HEK293 (cell line): ENCODE measurements at regions not wholly inside any gene's neighbourhood (a gene's known extent, or its start where the extent isn't known, plus 50 kb on each side); places are given as distances from the start of the nearest gene placed in this dataset.

Experiments used
- CTCF ChIA-PET: fragments of 350-600 bp; formaldehyde crosslinking; extraction: SDS; loops from one replicate; lab custom pipeline; 2021; ENCODE audit warnings: antibody characterized with exemption; lab: Yijun Ruan, JAX
- POLR2A ChIA-PET: fragments of 300-600 bp; formaldehyde crosslinking; extraction: SDS; loops from one replicate; lab custom pipeline; 2020; ENCODE audit warnings: antibody characterized with exemption, inconsistent platforms; lab: Yijun Ruan, JAX
- H3K27ac ChIP-seq: fragments of 200-500 bp; sonication (Bioruptor generic); 2 replicates; pipeline ENCODE4 v1.5.1; 2014; ENCODE audit warnings: low read depth, low read length, control low read depth, inconsistent platforms; ENCODE audit errors: extremely low read depth
- H3K36me3 ChIP-seq, 2 experiments: fragments of 200-500 bp in 1 of 2; sonication (Bioruptor generic) in 1 of 2; 1 replicate in 1 of 2; 2 replicates in 1 of 2; pipeline ENCODE4 v1.5.1; 2014 to 2017; ENCODE audit warnings: inconsistent platforms in 2 of 2, low read length in 2 of 2; ENCODE audit not compliant: control insufficient read depth in 2 of 2, insufficient read depth in 1 of 2
- H3K4me1 ChIP-seq: fragments of 200-500 bp; sonication (Bioruptor generic); 2 replicates; pipeline ENCODE4 v1.5.1; 2014; ENCODE audit warnings: mild to moderate bottlenecking, low read length, inconsistent platforms; ENCODE audit not compliant: control insufficient read depth, insufficient read depth
- H3K4me3 ChIP-seq: 2 replicates; pipeline ENCODE4 v1.5.1; 2011; ENCODE audit warnings: low read depth, mild to moderate bottlenecking, control low read depth, low read length, moderate library complexity
- H3K9me3 ChIP-seq: fragments of 200-500 bp; sonication (Bioruptor generic); 2 replicates; pipeline ENCODE4 v1.5.1; 2014; ENCODE audit warnings: low read depth, low read length, inconsistent platforms; ENCODE audit not compliant: control insufficient read depth, insufficient read depth
- FEZF1 ChIP-seq: fragments of 450-650 bp; formaldehyde crosslinking; IDR thresholded peaks from 2 replicates; pipeline ENCODE4 v1.5.1; 2016; ENCODE audit warnings: missing biosample characterization, missing genetic modification characterization
- GFI1B ChIP-seq: fragments of 450-650 bp; formaldehyde crosslinking; IDR thresholded peaks from 2 replicates; pipeline ENCODE4 v1.5.1; 2016; ENCODE audit warnings: missing biosample characterization, missing genetic modification characterization
- KLF10 ChIP-seq: fragments of 450-650 bp; IDR thresholded peaks from 2 replicates; pipeline ENCODE4 v1.5.1; 2018; ENCODE audit warnings: missing biosample characterization, mild to moderate bottlenecking, missing genetic modification characterization
- MYNN ChIP-seq: fragments of 450-650 bp; formaldehyde crosslinking; IDR thresholded peaks from 2 replicates; pipeline ENCODE4 v1.5.1; 2016; ENCODE audit warnings: missing biosample characterization, missing genetic modification characterization, borderline replicate concordance
- PRDM6 ChIP-seq: fragments of 450-650 bp; formaldehyde crosslinking; IDR thresholded peaks from 2 replicates; pipeline ENCODE4 v1.5.1; 2017; ENCODE audit warnings: missing biosample characterization, missing genetic modification characterization
- SETDB1 ChIP-seq: IDR thresholded peaks from one replicate; pipeline ENCODE4 v1.6.1; 2017; ENCODE audit warnings: mild to moderate bottlenecking, low read length, moderate library complexity, mixed read lengths; ENCODE audit not compliant: insufficient read length
- TCF7L2 ChIP-seq: IDR thresholded peaks from 2 replicates; pipeline ENCODE4 v1.6.1; 2011; ENCODE audit warnings: low read depth, mild to moderate bottlenecking, inconsistent platforms, low read length, moderate library complexity, borderline replicate concordance
- YY2 ChIP-seq: fragments of 450-650 bp; formaldehyde crosslinking; IDR thresholded peaks from 2 replicates; pipeline ENCODE4 v1.5.1; 2016; ENCODE audit warnings: missing biosample characterization, missing genetic modification characterization
- ZBTB44 ChIP-seq: fragments of 450-650 bp; IDR thresholded peaks from 2 replicates; pipeline ENCODE4 v1.5.1; 2018; ENCODE audit warnings: missing biosample characterization, mild to moderate bottlenecking, missing genetic modification characterization
- ZBTB49 ChIP-seq: fragments of 450-650 bp; formaldehyde crosslinking; IDR thresholded peaks from 2 replicates; pipeline ENCODE4 v1.5.1; 2016; ENCODE audit warnings: missing biosample characterization, missing genetic modification characterization, low read depth
- ZFHX2 ChIP-seq: fragments of 450-650 bp; formaldehyde crosslinking; conservative IDR thresholded peaks from 2 replicates; pipeline ENCODE4 v1.5.1; 2016; ENCODE audit warnings: missing biosample characterization, missing genetic modification characterization
- ZNF10 ChIP-seq: fragments of 450-650 bp; formaldehyde crosslinking; IDR thresholded peaks from 2 replicates; pipeline ENCODE4 v1.5.1; 2017; ENCODE audit warnings: missing biosample characterization, missing genetic modification characterization
- ZNF169 ChIP-seq: fragments of 450-650 bp; formaldehyde crosslinking; IDR thresholded peaks from 2 replicates; pipeline ENCODE4 v1.5.1; 2016; ENCODE audit warnings: missing biosample characterization, missing genetic modification characterization
- ZNF184 ChIP-seq: fragments of 450-650 bp; IDR thresholded peaks from 2 replicates; pipeline ENCODE4 v1.5.1; 2018; ENCODE audit warnings: missing biosample characterization, mild to moderate bottlenecking, missing genetic modification characterization
- ZNF239 ChIP-seq: fragments of 450-650 bp; formaldehyde crosslinking; IDR thresholded peaks from 2 replicates; pipeline ENCODE4 v1.5.1; 2016; ENCODE audit warnings: missing biosample characterization, missing genetic modification characterization
- ZNF404 ChIP-seq: fragments of 450-650 bp; formaldehyde crosslinking; IDR thresholded peaks from 2 replicates; pipeline ENCODE4 v1.5.1; 2017; ENCODE audit warnings: missing biosample characterization, missing genetic modification characterization
- ZNF510 ChIP-seq: fragments of 450-650 bp; formaldehyde crosslinking; IDR thresholded peaks from 2 replicates; pipeline ENCODE4 v1.5.1; 2018; ENCODE audit warnings: mild to moderate bottlenecking, missing genetic modification characterization, missing biosample characterization; ENCODE audit not compliant: insufficient replicate concordance
- ZNF664 ChIP-seq: fragments of 450-650 bp; formaldehyde crosslinking; IDR thresholded peaks from 2 replicates; pipeline ENCODE4 v1.5.1; 2016; ENCODE audit warnings: missing biosample characterization, missing genetic modification characterization
- ZNF747 ChIP-seq: fragments of 450-650 bp; formaldehyde crosslinking; IDR thresholded peaks from 2 replicates; pipeline ENCODE4 v1.5.1; 2016; ENCODE audit warnings: missing biosample characterization, missing genetic modification characterization
- ZNF830 ChIP-seq: fragments of 450-650 bp; IDR thresholded peaks from 2 replicates; pipeline ENCODE4 v1.5.0; 2018; ENCODE audit warnings: missing biosample characterization, missing genetic modification characterization, low read depth, mild to moderate bottlenecking, moderate library complexity

- Histone ChIP-seq H3K4me3 (no peak overlapping the region), H3K4me1 (no peaks in the 10 kb centered on the region), H3K27ac (no peak overlapping the region), H3K9me3 (no peaks in the 10 kb centered on the region), H3K36me3 (no peaks in the 10 kb centered on the region)
- ChIA-PET POLR2A (no interaction called here), CTCF (interaction anchor here (1.2 kb wide), 1 partner anchor 269 kb away, joined by 3 read pairs; no protein-coding TSS in a partner anchor)
- TF ChIP-seq GFI1B (no peak), ZBTB49 (tag by site-specific recombination) (no peak), ZFHX2 (tag by site-specific recombination) (no peak), KLF10 (tag by site-specific recombination) (no peak), YY2 (no peak), FEZF1 (tag by site-specific recombination) (no peak), MYNN (tag by site-specific recombination) (no peak), ZNF664 (tag by site-specific recombination) (no peak), ZNF510 (tag by site-specific recombination) (no peak), SETDB1 (no peak), ZNF169 (tag by site-specific recombination) (no peak), ZNF830 (tag by site-specific recombination) (no peak), ZBTB44 (no peak), TCF7L2 (no peak), ZNF747 (tag by site-specific recombination) (no peak), ZNF239 (tag by site-specific recombination) (no peak), PRDM6 (tag by site-specific recombination) (no peak), ZNF404 (tag by site-specific recombination) (no peak)
Observed at GRCh38 chr2:237243487-237243886, 157.8 kb downstream of the COPS8 start.

GRCh38 chr2:237244178-237244577 lies 158.5 kb downstream of the COPS8 start:
- ChIA-PET CTCF (interaction anchor here (1.0 to 1.2 kb wide), 3 partner anchors 17 to 328 kb away, joined by 3 read pairs; no protein-coding TSS in a partner anchor), POLR2A (no interaction called here)
- Histone ChIP-seq H3K36me3 (no peaks in the 10 kb centered on the region), H3K4me3 (no peak overlapping the region), H3K9me3 (no peaks in the 10 kb centered on the region), H3K27ac (no peak overlapping the region), H3K4me1 (no peaks in the 10 kb centered on the region)
- TF ChIP-seq ZNF10, result no peak
- TF ChIP-seq ZNF184 (tag by site-specific recombination), result no peak
